ENCODE measurements at regions not wholly inside any gene's neighbourhood (a gene's known extent, or its start where the extent isn't known, plus 50 kb on each side); places are given as distances from the start of the nearest gene placed in this dataset.
"Not testable (repeated sequence)": the region's sequence is repeated elsewhere in the genome, so short reads cannot be mapped to it uniquely, and the experiment has no call there.

GRCh38 chr7:138382862-138383565 lies 77.0 kb upstream of the TRIM24 start:
- Mint-ChIP-seq H3K4me3 (no peak overlapping the region), H3K9me3 (peaks cover under 1% of the 10 kb centered on the region), H3K36me3 (no peaks in the 10 kb centered on the region), H3K27ac (no peak overlapping the region), H3K4me1 (no peaks in the 10 kb centered on the region)
- ATAC-seq = no peak
- DNase-seq (ENCODE audit: low spot score in 2 of 2) = no peak

GRCh38 chr7:138386821-138387220 lies 73.2 kb upstream of the TRIM24 start:
- DNase-seq (ENCODE audit: low spot score in 2 of 2) (no peak), ATAC-seq (no peak)
- H3K36me3 Mint-ChIP-seq = no peaks in the 10 kb centered on the region
- H3K4me3 Mint-ChIP-seq = no peak overlapping the region
- H3K27ac Mint-ChIP-seq = no peak overlapping the region
- H3K9me3 Mint-ChIP-seq = peaks cover 3% of the 10 kb centered on the region
- H3K4me1 Mint-ChIP-seq = no peaks in the 10 kb centered on the region

- DNase-seq (ENCODE audit: low spot score in 2 of 2) = no peak
- no peak for ATAC-seq
- no peaks in the 10 kb centered on the region for H3K36me3 Mint-ChIP-seq
- no peak overlapping the region for H3K4me3 Mint-ChIP-seq
- H3K9me3 Mint-ChIP-seq = peaks cover 3% of the 10 kb centered on the region
- no peaks in the 10 kb centered on the region for H3K4me1 Mint-ChIP-seq
- no peak overlapping the region for H3K27ac Mint-ChIP-seq
Observed at GRCh38 chr7:138387755-138388475, 72.1 kb upstream of the TRIM24 start.

GRCh38 chr7:138388673-138389491 lies 71.2 kb upstream of the TRIM24 start:
- no peaks in the 10 kb centered on the region for H3K4me1 Mint-ChIP-seq
- no peak overlapping the region for H3K4me3 Mint-ChIP-seq

DNA sequence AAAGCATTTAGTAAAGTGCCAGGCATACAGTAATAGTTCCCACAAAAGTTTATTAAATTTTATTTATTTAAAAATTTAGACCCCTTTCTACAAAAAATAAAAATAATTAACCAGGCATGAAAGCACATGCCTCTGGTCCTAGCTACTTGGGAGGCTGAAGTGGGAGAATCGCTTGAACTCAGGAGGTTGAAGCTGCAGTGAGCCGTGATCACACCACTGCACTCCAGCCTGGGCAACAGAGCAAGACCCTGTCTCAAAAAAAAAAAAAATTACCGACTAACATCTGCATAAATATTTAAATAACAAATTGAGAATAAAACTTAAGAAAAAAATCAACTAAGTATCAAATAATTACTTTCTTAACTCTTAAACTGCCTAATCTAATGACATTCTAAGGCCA lies 64.3 kb upstream of the TRIM24 start:
- no peaks in the 10 kb centered on the region for H3K36me3 Mint-ChIP-seq
- H3K4me3 Mint-ChIP-seq = no peak overlapping the region
- H3K9me3 Mint-ChIP-seq = no peaks in the 10 kb centered on the region
- H3K4me1 Mint-ChIP-seq = no peaks in the 10 kb centered on the region
- ATAC-seq (no peak), DNase-seq (ENCODE audit: low spot score in 2 of 2) (no peak)
- no peak overlapping the region for H3K27ac Mint-ChIP-seq

More at GRCh38 chr7:138388673-138389491, 71.2 kb upstream of the TRIM24 start:
- Mint-ChIP-seq H3K9me3 (peaks cover 3% of the 10 kb centered on the region), H3K36me3 (no peaks in the 10 kb centered on the region), H3K27ac (no peak overlapping the region)
- ATAC-seq (no peak), DNase-seq (ENCODE audit: low spot score in 2 of 2) (no peak)

GRCh38 chr7:138396251-138397070 lies 63.6 kb upstream of the TRIM24 start:
- H3K4me3 Mint-ChIP-seq = no peak overlapping the region
- no peaks in the 10 kb centered on the region for H3K4me1 Mint-ChIP-seq
- H3K9me3 Mint-ChIP-seq = no peaks in the 10 kb centered on the region
- no peak overlapping the region for H3K27ac Mint-ChIP-seq
- no peak for ATAC-seq
- no peak for DNase-seq (ENCODE audit: low spot score in 2 of 2)
- no peaks in the 10 kb centered on the region for H3K36me3 Mint-ChIP-seq

DNA sequence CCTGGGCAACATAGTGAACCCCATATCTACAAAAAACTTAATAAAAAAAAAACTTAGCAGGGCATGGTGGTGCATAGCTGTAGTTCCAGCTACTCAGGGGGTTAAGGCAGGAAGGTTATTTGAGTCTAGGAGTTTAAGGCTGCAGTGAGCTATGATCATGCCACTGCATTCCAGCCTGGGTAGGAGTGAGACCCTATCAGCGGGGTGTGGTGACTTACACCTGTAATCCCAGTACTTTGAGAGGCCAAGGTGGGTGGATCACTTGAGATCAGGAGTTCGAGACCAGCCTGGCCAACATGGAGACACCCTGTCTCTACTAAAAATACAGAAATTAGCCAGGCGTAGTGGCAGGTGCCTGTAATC lies 63.0 kb upstream of the TRIM24 start:
- not testable (repeated sequence) for H3K36me3 Mint-ChIP-seq; DNase-seq (ENCODE audit: low spot score in 2 of 2); H3K4me1 Mint-ChIP-seq; H3K9me3 Mint-ChIP-seq; H3K27ac Mint-ChIP-seq; ATAC-seq; H3K4me3 Mint-ChIP-seq

DNA sequence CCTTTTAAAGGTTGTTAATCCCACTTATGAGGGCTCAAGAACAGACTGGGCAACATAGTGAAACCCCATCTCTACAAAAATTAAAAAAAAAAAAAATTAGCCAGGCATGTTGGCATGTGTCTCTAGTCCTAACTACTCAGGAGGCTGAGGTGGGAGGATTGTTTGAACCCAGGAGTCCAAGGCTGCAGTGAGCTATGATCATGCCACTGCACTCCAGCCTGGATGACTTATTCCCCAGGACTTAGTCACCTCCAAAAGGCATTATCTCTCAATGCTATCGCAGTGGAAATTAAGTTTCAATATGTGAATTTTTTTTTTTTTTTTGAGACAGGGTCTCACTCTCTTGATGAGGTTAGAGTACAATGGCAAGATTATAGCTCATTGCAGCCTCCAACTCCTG lies 61.2 kb upstream of the TRIM24 start:
- ATAC-seq (no peak), DNase-seq (ENCODE audit: low spot score in 2 of 2) (no peak)
- H3K27ac Mint-ChIP-seq = no peak overlapping the region
- no peaks in the 10 kb centered on the region for H3K9me3 Mint-ChIP-seq
- H3K4me1 Mint-ChIP-seq = no peaks in the 10 kb centered on the region
- H3K36me3 Mint-ChIP-seq = no peaks in the 10 kb centered on the region
- no peak overlapping the region for H3K4me3 Mint-ChIP-seq

DNA sequence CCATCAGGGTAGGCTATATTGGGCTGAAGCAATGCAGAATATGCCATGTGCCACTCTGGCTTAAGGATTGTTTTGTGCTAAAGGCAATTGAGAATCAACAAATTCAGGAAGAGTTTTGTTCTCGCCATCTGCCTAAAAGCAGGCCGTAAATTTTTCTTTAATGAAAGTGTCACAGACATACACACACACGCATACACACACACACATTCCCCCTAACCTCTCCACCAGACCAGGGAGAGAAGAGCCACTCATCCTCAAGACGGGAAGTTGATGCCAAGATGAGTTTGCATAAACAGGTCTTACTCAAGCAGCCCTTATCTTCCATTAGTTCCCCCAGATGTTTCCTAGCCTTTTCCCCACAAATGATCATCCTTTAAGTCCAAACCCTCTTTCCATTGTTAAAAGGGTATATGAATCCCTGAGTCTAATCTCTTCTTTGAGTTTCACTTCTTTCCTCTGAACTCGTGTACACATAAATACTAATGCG lies 59.6 kb upstream of the TRIM24 start:
- Mint-ChIP-seq H3K4me3 (no peak overlapping the region), H3K9me3 (no peaks in the 10 kb centered on the region), H3K4me1 (no peaks in the 10 kb centered on the region), H3K36me3 (no peaks in the 10 kb centered on the region), H3K27ac (no peak overlapping the region)
- DNase-seq (ENCODE audit: low spot score in 2 of 2) (no peak), ATAC-seq (no peak)

GRCh38 chr7:138402749-138403148 lies 57.3 kb upstream of the TRIM24 start:
- no peak overlapping the region for H3K4me3 Mint-ChIP-seq
- no peak for DNase-seq (ENCODE audit: low spot score in 2 of 2)
- no peak overlapping the region for H3K27ac Mint-ChIP-seq
- H3K4me1 Mint-ChIP-seq = no peaks in the 10 kb centered on the region
- H3K36me3 Mint-ChIP-seq = no peaks in the 10 kb centered on the region
- H3K9me3 Mint-ChIP-seq = no peaks in the 10 kb centered on the region
- no peak for ATAC-seq

DNA sequence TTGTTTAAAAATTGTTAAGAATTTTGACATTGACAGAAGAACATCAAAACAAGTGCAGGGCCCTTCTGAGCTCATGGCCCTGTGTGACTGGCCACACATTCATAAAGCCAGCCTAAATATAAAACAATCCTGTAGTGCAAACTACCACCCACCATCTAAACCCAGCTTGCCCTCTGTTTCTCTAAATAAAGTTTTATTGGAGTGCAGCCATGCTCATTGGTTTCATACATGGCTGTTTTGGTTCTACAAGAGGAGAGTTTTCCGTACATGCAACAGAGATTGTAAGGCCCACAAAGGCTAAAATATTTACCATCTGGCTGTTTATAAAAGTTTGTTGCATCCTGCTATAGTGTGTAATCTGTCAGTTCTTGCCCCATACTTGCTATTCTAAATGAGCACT lies 54.6 kb upstream of the TRIM24 start:
- DNase-seq (ENCODE audit: low spot score in 2 of 2) (no peak), ATAC-seq (no peak)
- Mint-ChIP-seq H3K36me3 (no peaks in the 10 kb centered on the region), H3K27ac (no peak overlapping the region), H3K4me3 (no peak overlapping the region), H3K4me1 (no peaks in the 10 kb centered on the region), H3K9me3 (no peaks in the 10 kb centered on the region)

GRCh38 chr7:138407792-138408191 lies 52.3 kb upstream of the TRIM24 start:
- no peaks in the 10 kb centered on the region for H3K4me1 Mint-ChIP-seq
- DNase-seq (ENCODE audit: low spot score in 2 of 2) (no peak), ATAC-seq (no peak)
- no peak overlapping the region for H3K4me3 Mint-ChIP-seq
- no peaks in the 10 kb centered on the region for H3K36me3 Mint-ChIP-seq
- H3K27ac Mint-ChIP-seq = no peak overlapping the region
- no peaks in the 10 kb centered on the region for H3K9me3 Mint-ChIP-seq
